H1 (cell line): ENCODE measurements at regions not wholly inside any gene's neighbourhood (a gene's known extent, or its start where the extent isn't known, plus 50 kb on each side); places are given as distances from the start of the nearest gene placed in this dataset.

Experiments used
- CREB1 ChIP-seq: IDR thresholded peaks from 2 replicates; pipeline ENCODE4 v1.6.1; 2012; ENCODE audit warnings: inconsistent platforms
- GABPA ChIP-seq: IDR thresholded peaks from 2 replicates; pipeline ENCODE4 v1.6.1; 2011; ENCODE audit warnings: mild to moderate bottlenecking, low read length, moderate library complexity, borderline replicate concordance; ENCODE audit not compliant: insufficient read depth
- PHF8 ChIP-seq: fragments of 200-600 bp; sonication (generic); conservative IDR thresholded peaks from 2 replicates; pipeline ENCODE4 v1.7.1; 2012; ENCODE audit warnings: low read depth, mild to moderate bottlenecking, inconsistent platforms, low read length, moderate library complexity
- POLR2AphosphoS5 ChIP-seq: IDR thresholded peaks from 2 replicates; pipeline ENCODE4 v1.6.1; 2011; ENCODE audit warnings: low read depth, low read length
- RBBP5 ChIP-seq: IDR thresholded peaks from 2 replicates; pipeline ENCODE4 v1.7.1; 2012; ENCODE audit warnings: low read depth, mild to moderate bottlenecking, inconsistent platforms, low read length, moderate library complexity, borderline replicate concordance
- TAF7 ChIP-seq: optimal IDR thresholded peaks from 2 replicates; pipeline ENCODE3; 2011; ENCODE audit warnings: low read depth, mild to moderate bottlenecking, inconsistent platforms, low read length, moderate library complexity, borderline replicate concordance
- USF2 ChIP-seq: IDR thresholded peaks from 2 replicates; pipeline ENCODE4 v1.6.1; 2011; ENCODE audit warnings: low read length, improper control_type of control experiment

- TF ChIP-seq GABPA (no peak), CREB1 (no peak), TAF7 (no peak), USF2 (no peak), POLR2AphosphoS5 (no peak), PHF8 (no peak), RBBP5 (no peak)
Measured at GRCh38 chr11:91967026-91967690, 257.5 kb upstream of the FAT3 start (continued).
